K562 (cell line): ENCODE measurements at regions not wholly inside any gene's neighbourhood (a gene's known extent, or its start where the extent isn't known, plus 50 kb on each side); places are given as distances from the start of the nearest gene placed in this dataset.
"Not testable (repeated sequence)": the region's sequence is repeated elsewhere in the genome, so short reads cannot be mapped to it uniquely, and the experiment has no call there.

ENCODE experiments used
- ATAC-seq: fragments of 200-7000 bp; cut with Tn5 transposase; 3 replicates; pipeline ENCODE4 v1.9.1; 2020; ENCODE audit warnings: moderate library complexity
- BruUV-seq: library from RNA; stranded (reverse); fragments of 400-500 nt; replicated peaks from 2 replicates; lab custom pipeline; 2021; lab: Mats Ljungman, UMichigan
- CTCF ChIA-PET: fragments of 300-600 bp; formaldehyde crosslinking; extraction: SDS; loops from one replicate; lab custom pipeline; 2021; ENCODE audit warnings: low intra/inter-chr PET ratio; lab: Yijun Ruan, JAX
- POLR2A ChIA-PET: fragments of 300-600, 350-650 bp; sonication (Branson Sonifier 250); formaldehyde crosslinking; extraction: SDS; loops from one replicate; lab custom pipeline; 2021; ENCODE audit warnings: antibody characterized with exemption, inconsistent platforms; lab: Yijun Ruan, JAX
- DNase-seq, 4 experiments: peaks; one replicate each; pipeline versions ENCODE4 v3.0.0 to v3.0.0-alpha.2; 2011 to 2018; ENCODE audit warnings: low spot score in 3 of 4, mixed read lengths in 3 of 4; ENCODE audit errors: extremely low read depth in 1 of 4
- FAIRE-seq: peaks from 2 replicates; lab custom pipeline; 2011; peaks lifted over from hg19 to GRCh38; lab: Jason Lieb, UNC
- H2AFZ ChIP-seq: 2 replicates; pipeline ENCODE4 v1.6.0; 2011; ENCODE audit warnings: low read depth, low read length, control low read depth, inconsistent platforms
- H3K27ac ChIP-seq: fragments of 200-600 bp; 3 replicates; pipeline ENCODE4 v1.8.0; 2011; ENCODE audit warnings: low read depth, mild to moderate bottlenecking, control low read depth, inconsistent platforms, low read length, moderate library complexity, mixed read lengths; ENCODE audit errors: extremely low read depth
- H3K27me3 ChIP-seq, 2 experiments: fragments of 300-600 bp in 1 of 2; 2 replicates in 1 of 2; 3 replicates in 1 of 2; pipeline versions ENCODE4 v1.6.0 to v1.8.0; 2011; ENCODE audit warnings: inconsistent platforms in 2 of 2, low read length in 2 of 2, mild to moderate bottlenecking in 1 of 2, mixed read lengths in 1 of 2, moderate library complexity in 1 of 2; ENCODE audit not compliant: control insufficient read depth in 2 of 2, insufficient read depth in 2 of 2
- H3K36me3 ChIP-seq: fragments of 300-600 bp; 3 replicates; pipeline ENCODE4 v1.8.0; 2011; ENCODE audit warnings: mild to moderate bottlenecking, low read length, inconsistent platforms; ENCODE audit not compliant: control insufficient read depth, insufficient read depth
- H3K4me1 ChIP-seq, 2 experiments: fragments of 200-600 bp in 1 of 2; replicated peaks in 1 of 2; 2 replicates in 1 of 2; 3 replicates in 1 of 2; pipeline versions ENCODE4 v1.5.1 to v1.8.0; 2011; ENCODE audit warnings: inconsistent platforms in 2 of 2, low read length in 2 of 2, mild to moderate bottlenecking in 1 of 2, mixed read lengths in 1 of 2, moderate library complexity in 1 of 2; ENCODE audit not compliant: control insufficient read depth in 2 of 2, insufficient read depth in 2 of 2
- H3K4me2 ChIP-seq: 2 replicates; pipeline ENCODE4 v1.6.1; 2011; ENCODE audit warnings: low read length, control low read depth, inconsistent platforms, mixed read lengths; ENCODE audit not compliant: insufficient read depth
- H3K4me3 ChIP-seq: fragments of 200-600 bp; sonication (generic), shearing (Covaris generic); 2 replicates; pipeline ENCODE4 v1.5.1; 2016; ENCODE audit warnings: control low read depth, inconsistent platforms
- H3K79me2 ChIP-seq: fragments of 200-600 bp; 3 replicates; pipeline ENCODE4 v1.8.0; 2011; ENCODE audit warnings: low read length, inconsistent platforms; ENCODE audit not compliant: control insufficient read depth, insufficient read depth
- H3K9ac ChIP-seq, 2 experiments: 2 replicates each; pipeline versions ENCODE4 v1.6.0 to v1.6.1; 2011; ENCODE audit warnings: low read depth in 2 of 2, low read length in 2 of 2, control low read depth in 1 of 2, inconsistent platforms in 1 of 2, mild to moderate bottlenecking in 1 of 2, mixed read lengths in 1 of 2; ENCODE audit not compliant: insufficient read depth in 1 of 2
- H3K9me1 ChIP-seq: one replicate; pipeline ENCODE4 v1.6.0; 2011; ENCODE audit warnings: inconsistent platforms, mild to moderate bottlenecking, low read length, moderate library complexity; ENCODE audit not compliant: control insufficient read depth, insufficient read depth
- H3K9me3 ChIP-seq: replicated peaks from 2 replicates; pipeline ENCODE4 v1.5.1; 2011; ENCODE audit warnings: low read depth, low read length, inconsistent platforms; ENCODE audit not compliant: control insufficient read depth, insufficient read depth
- H4K20me1 ChIP-seq: replicated peaks from 2 replicates; pipeline ENCODE4 v1.6.1; 2011; ENCODE audit warnings: low read length, inconsistent platforms, mixed read lengths; ENCODE audit not compliant: control insufficient read depth, insufficient read depth
- EHMT2 ChIP-seq: fragments of 450-650 bp; IDR thresholded peaks from 2 replicates; pipeline ENCODE4 v1.6.1; 2018; ENCODE audit warnings: antibody characterized with exemption
- MCM7 ChIP-seq, 2 experiments: fragments of 450-650 bp; IDR thresholded peaks; 2 replicates each; pipeline ENCODE4 v1.6.1; 2016 to 2018
- MEF2D ChIP-seq: conservative IDR thresholded peaks from 2 replicates; pipeline ENCODE4 v1.6.1; 2016; ENCODE audit warnings: low read depth, missing genetic modification characterization, missing compliant biosample characterization
- NCOA2 ChIP-seq, 2 experiments: fragments of 450-650 bp; IDR thresholded peaks; 2 replicates each; pipeline ENCODE4 v1.6.1; 2018; ENCODE audit warnings: mild to moderate bottlenecking in 2 of 2, moderate library complexity in 1 of 2; ENCODE audit not compliant: partially characterized antibody in 2 of 2
- PKNOX1 ChIP-seq: fragments of 450-650 bp; IDR thresholded peaks from 2 replicates; pipeline ENCODE4 v1.6.1; 2016
- SAP30 ChIP-seq: fragments of 200-600 bp; sonication (generic); IDR thresholded peaks from 2 replicates; pipeline ENCODE4 v1.6.1; 2012; ENCODE audit warnings: borderline replicate concordance, low read depth, mild to moderate bottlenecking, moderate library complexity, low read length, control low read depth, inconsistent platforms; ENCODE audit not compliant: insufficient read depth, poor library complexity, severe bottlenecking
- TFAP4 ChIP-seq: sonication (generic); formaldehyde crosslinking; IDR thresholded peaks from 2 replicates; pipeline ENCODE4 v1.8.0; 2022; ENCODE audit warnings: missing genetic modification reagents, mild to moderate bottlenecking, moderate library complexity, borderline replicate concordance
- U2AF2 ChIP-seq: fragments of 200-400 bp; formaldehyde crosslinking; optimal IDR thresholded peaks from 2 replicates; pipeline ENCODE3; 2017; ENCODE audit warnings: low read depth, mild to moderate bottlenecking, low read length
- XRCC3 ChIP-seq: fragments of 450-650 bp; IDR thresholded peaks from 2 replicates; pipeline ENCODE4 v1.6.1; 2017; ENCODE audit warnings: mild to moderate bottlenecking, moderate library complexity
- WGBS: fragments of 100-300 bp; shearing (Covaris generic); methylation state at CpG from one replicate; pipeline ENCODE4 v1.1.6; 2016; ENCODE audit warnings: low coverage, mixed read lengths; ENCODE audit not compliant: insufficient coverage; ENCODE audit errors: missing lambda C conversion rate; 5-methylcytosine and 5-hydroxymethylcytosine counted together
- in situ Hi-C: fragments of 300-500 bp; cut with MboI; formaldehyde crosslinking; loops from 4 replicates; pipeline ENCODE4 v1.15.0; 2018; ENCODE audit warnings: inconsistent platforms, mixed read lengths
- intact Hi-C: fragments of 100-400 bp; cut with micrococcal nuclease; formaldehyde crosslinking; loops from 2 replicates; pipeline ENCODE4 v1.14.2; 2022

- TF ChIP-seq EHMT2, result no peak
- no peak for TF ChIP-seq SAP30
- TF ChIP-seq TFAP4 (CRISPR knock-in tag), result no peak
- TF ChIP-seq MEF2D (tag), result no peak
- TF ChIP-seq PKNOX1, result no peak
- TF ChIP-seq U2AF2, result no peak
- no peak for TF ChIP-seq NCOA2 (IDR thresholded peaks at IDR 0.05; ENCODE audit: partially characterized antibody in 2 of 2)
- no peak for TF ChIP-seq MCM7 (IDR thresholded peaks at IDR 0.05)
- TF ChIP-seq XRCC3, result no peak
These were observed 2062.7 kb upstream of the CDH6 start (continued) for GRCh38 chr5:29130786-29131185.

GRCh38 chr5:29127524-29128156, 2065.8 kb upstream of the CDH6 start:
- H3K9ac ChIP-seq, DNase-seq, CTCF ChIA-PET, H3K79me2 ChIP-seq, BruUV-seq, FAIRE-seq, intact Hi-C loops, H3K9me1 ChIP-seq, H3K9me3 ChIP-seq, ATAC-seq, in situ Hi-C loops, H3K36me3 ChIP-seq, H3K27me3 ChIP-seq, H3K4me1 ChIP-seq, H3K4me3 ChIP-seq, H3K27ac ChIP-seq, H4K20me1 ChIP-seq, H2AFZ ChIP-seq, H3K4me2 ChIP-seq: not testable (repeated sequence)
- WGBS, result 58% methylated on average over 24 of the region's 32 CpGs
- POLR2A ChIA-PET, result interaction anchor here (0.7 kb wide), 1 partner anchor 25 kb away, joined by 3 read pairs; no protein-coding TSS in a partner anchor

GRCh38 chr5:29126462-29126861, 2067.0 kb upstream of the CDH6 start:
- ATAC-seq, BruUV-seq, H3K4me3 ChIP-seq, H3K27me3 ChIP-seq, in situ Hi-C loops, H3K9ac ChIP-seq, H3K36me3 ChIP-seq, FAIRE-seq, H4K20me1 ChIP-seq, H3K9me1 ChIP-seq, H3K27ac ChIP-seq, H3K9me3 ChIP-seq, intact Hi-C loops, H2AFZ ChIP-seq, H3K4me2 ChIP-seq, DNase-seq, H3K4me1 ChIP-seq, CTCF ChIA-PET, H3K79me2 ChIP-seq: not testable (repeated sequence)
- 45% methylated on average over 14 of the region's 14 CpGs for whole genome bisulfite sequencing
- POLR2A ChIA-PET, result interaction anchor here (0.9 kb wide), 1 partner anchor 15 kb away, joined by 3 read pairs; no protein-coding TSS in a partner anchor
